Ammon's horn (tissue), 1 donor: ENCODE measurements at regions not wholly inside any gene's neighbourhood (a gene's known extent, or its start where the extent isn't known, plus 50 kb on each side); places are given as distances from the start of the nearest gene placed in this dataset.

Source experiments
- DNase-seq: peaks from one replicate; pipeline ENCODE4 v3.0.0-alpha.2; 2016; ENCODE audit warnings: low spot score

- DNase-seq, result no peak
These were observed 49.9 kb downstream of the RIN2 start for GRCh38 chr20:19807946-19808330.

- DNase-seq, result no peak
These were observed 50.4 kb downstream of the RIN2 start for GRCh38 chr20:19808498-19808897.

GRCh38 chr20:19809505-19809904 is 51.4 kb downstream of the RIN2 start:
- no peak for DNase-seq

GRCh38 chr20:19811231-19811630 is 53.2 kb downstream of the RIN2 start:
- no peak for DNase-seq

- no peak for DNase-seq
These were observed 54.0 kb downstream of the RIN2 start for GRCh38 chr20:19812056-19812455.

- DNase-seq, result no peak
These were observed 54.6 kb downstream of the RIN2 start for GRCh38 chr20:19812696-19813095.

- DNase-seq, result no peak
These were observed 56.0 kb downstream of the RIN2 start for GRCh38 chr20:19813846-19814640.

- no peak for DNase-seq
These were observed 57.5 kb downstream of the RIN2 start for GRCh38 chr20:19815553-19815991.

GRCh38 chr20:19816386-19816785 is 58.3 kb downstream of the RIN2 start:
- DNase-seq, result no peak

- no peak for DNase-seq
These were observed 59.0 kb downstream of the RIN2 start for GRCh38 chr20:19817017-19817416.

GRCh38 chr20:19819149-19819548 is 61.1 kb downstream of the RIN2 start:
- DNase-seq, result no peak

GRCh38 chr20:19820555-19821211 is 62.6 kb downstream of the RIN2 start:
- no peak for DNase-seq

- no peak for DNase-seq
These were observed 63.5 kb downstream of the RIN2 start for GRCh38 chr20:19821606-19822005.

GRCh38 chr20:19823216-19823615 is 65.2 kb downstream of the RIN2 start:
- DNase-seq, result no peak

GRCh38 chr20:19823971-19824370 is 65.9 kb downstream of the RIN2 start:
- DNase-seq, result no peak

GRCh38 chr20:19824861-19825260 is 66.8 kb downstream of the RIN2 start:
- DNase-seq, result no peak

- no peak for DNase-seq
These were observed 68.3 kb downstream of the RIN2 start for GRCh38 chr20:19826179-19826914.

- DNase-seq, result no peak
These were observed 69.8 kb downstream of the RIN2 start for GRCh38 chr20:19827818-19828217.

GRCh38 chr20:19828232-19828631 is 70.2 kb downstream of the RIN2 start:
- DNase-seq, result peak; percentile 64

- DNase-seq, result no peak
These were observed 72.2 kb downstream of the RIN2 start for GRCh38 chr20:19830211-19830785.

GRCh38 chr20:19832875-19833274 is 74.8 kb downstream of the RIN2 start:
- DNase-seq, result no peak

GRCh38 chr20:19833395-19833794 is 75.3 kb downstream of the RIN2 start:
- DNase-seq, result no peak

- no peak for DNase-seq
These were observed 76.2 kb downstream of the RIN2 start for GRCh38 chr20:19834287-19834686.
